Fibroblast of the aortic adventitia (primary cell): ENCODE measurements at regions not wholly inside any gene's neighbourhood (a gene's known extent, or its start where the extent isn't known, plus 50 kb on each side); places are given as distances from the start of the nearest gene placed in this dataset.

Experiments used
- DNase-seq: peaks from one replicate; pipeline ENCODE4 v3.0.0-alpha.2; 2010; ENCODE audit warnings: low read depth
- H3K4me3 ChIP-seq: 2 replicates; pipeline ENCODE4 v1.5.1; 2011; ENCODE audit warnings: low read depth, mild to moderate bottlenecking, control low read depth, low read length, moderate library complexity
- CTCF ChIP-seq: IDR thresholded peaks from 2 replicates; pipeline ENCODE4 v1.5.1; 2011; ENCODE audit warnings: mild to moderate bottlenecking, low read length, control low read depth, inconsistent platforms; ENCODE audit not compliant: insufficient read depth

DNA sequence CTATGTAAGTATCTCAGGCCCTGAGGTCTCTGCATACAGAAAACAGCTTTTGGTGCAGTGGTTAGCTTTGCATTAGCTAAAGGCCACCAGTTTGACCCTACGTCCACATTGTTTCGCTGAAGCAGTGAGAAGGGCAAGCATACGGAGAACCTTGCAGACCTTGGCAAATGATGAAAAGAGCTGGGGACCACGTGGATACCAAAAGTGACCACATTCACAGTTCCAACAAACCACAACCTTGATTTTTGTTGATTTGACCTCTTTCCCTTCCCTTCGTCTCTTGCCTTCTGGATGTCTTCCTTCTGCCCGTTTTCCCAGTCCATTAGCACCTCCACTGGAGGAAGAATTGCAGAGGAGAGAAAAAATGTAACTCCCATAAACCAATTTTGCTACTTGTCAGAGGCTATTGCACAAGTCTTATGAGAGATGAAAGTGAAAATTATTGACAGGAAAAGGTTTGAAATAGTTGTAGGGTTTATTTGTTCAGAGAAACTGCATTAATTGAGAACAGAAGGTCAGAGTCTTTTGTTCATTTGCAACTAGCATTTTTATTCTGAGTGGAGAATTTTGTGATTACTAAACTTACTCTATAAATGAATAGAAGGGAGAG is 293.9 kb upstream of the HTR2A start:
- no peak for TF ChIP-seq CTCF
- DNase-seq, result no peak
- no peak overlapping the region for H3K4me3 ChIP-seq

DNA sequence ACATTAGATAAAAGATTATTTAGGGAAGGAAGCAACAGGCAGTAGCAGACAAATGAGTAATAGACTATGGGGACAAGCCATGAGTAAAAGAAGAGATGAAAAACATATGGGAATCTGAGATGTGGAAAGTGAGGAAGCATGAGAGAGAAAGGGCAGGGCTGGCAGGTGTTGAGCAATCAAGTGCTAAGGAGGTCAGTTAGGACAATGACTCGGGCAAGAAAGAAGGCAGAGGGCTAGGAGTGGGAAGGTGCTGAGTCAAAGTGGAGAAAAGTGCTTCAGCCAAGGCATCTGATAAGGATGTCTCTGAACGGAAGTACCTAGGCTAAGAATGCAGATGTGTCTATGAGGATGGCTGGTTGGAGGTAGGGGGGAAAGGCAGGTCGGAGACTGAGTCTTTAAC is 291.9 kb upstream of the HTR2A start:
- no peak overlapping the region for H3K4me3 ChIP-seq
- peak; percentile 85 for DNase-seq
- TF ChIP-seq CTCF, result no peak

DNA sequence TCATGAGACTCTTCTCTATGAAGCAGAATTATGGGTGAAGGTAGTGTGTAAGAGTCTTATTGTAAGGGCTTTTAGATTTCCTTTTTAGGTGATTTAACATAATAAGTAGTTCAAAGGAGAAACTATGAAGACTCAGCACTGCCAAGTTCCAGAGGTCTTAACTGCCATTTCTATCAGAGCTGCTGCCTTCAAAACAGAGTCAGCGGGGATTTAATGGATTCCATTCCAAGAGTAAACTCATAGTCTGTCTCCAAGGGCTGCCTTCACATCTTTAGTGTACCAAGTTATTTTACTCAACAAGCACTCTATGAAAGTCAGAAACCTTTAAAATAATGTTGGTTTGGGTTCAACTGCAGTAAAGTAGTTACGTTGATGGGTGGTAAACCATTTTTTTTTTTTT is 289.6 kb upstream of the HTR2A start:
- peak; percentile 22 for DNase-seq
- TF ChIP-seq CTCF, result no peak
- H3K4me3 ChIP-seq, result no peak overlapping the region

- TF ChIP-seq CTCF, result no peak
- DNase-seq, result peak; percentile 66
- no peak overlapping the region for H3K4me3 ChIP-seq
These were observed 287.5 kb upstream of the HTR2A start for GRCh38 chr13:47184321-47184720.

GRCh38 chr13:47179321-47179720 is 282.5 kb upstream of the HTR2A start:
- no peak overlapping the region for H3K4me3 ChIP-seq
- DNase-seq, result no peak
- no peak for TF ChIP-seq CTCF

DNA sequence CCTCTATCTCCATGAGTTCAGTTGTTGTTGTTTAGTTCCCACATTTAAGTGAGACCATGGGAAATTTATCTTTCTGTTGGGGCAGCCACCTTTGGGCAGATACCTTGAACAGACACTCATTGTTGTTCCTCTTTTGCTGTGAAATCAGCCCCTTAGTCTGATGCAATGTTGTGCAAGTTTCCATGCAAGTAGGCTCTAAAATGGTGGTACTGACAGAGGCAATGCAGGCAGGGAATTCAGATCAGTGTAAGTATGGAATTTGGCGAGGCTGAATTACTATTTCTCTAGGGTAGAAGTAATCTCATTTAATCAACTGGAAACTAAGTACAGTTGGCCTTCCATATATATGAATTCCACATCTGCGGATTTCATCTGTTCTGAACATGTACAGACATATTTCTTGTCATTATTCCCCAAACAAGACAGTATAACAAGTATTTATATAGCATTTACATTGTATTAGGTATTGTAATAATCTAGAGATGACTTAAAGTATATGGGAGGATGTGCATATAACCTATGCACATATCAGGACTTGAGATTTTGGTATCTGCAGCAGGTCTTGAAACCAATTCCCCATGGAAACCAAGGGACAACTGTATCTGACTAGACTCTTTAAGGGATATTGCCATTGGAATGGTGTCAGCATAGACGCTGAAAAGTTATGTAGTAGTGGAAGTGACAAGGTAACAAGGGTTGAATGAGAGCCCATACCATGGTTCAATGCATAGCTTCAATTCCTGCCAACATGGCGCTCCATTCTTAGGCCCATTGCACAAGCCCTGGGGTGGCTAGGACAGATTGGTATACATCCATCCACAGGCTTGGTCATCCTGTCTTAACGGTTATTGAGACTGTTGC is 281.5 kb upstream of the HTR2A start:
- TF ChIP-seq CTCF, result no peak
- DNase-seq, result peak; percentile 20
- no peak overlapping the region for H3K4me3 ChIP-seq
